Activated CD4-positive, alpha-beta T cell treated with anti-CD3 and anti-CD28 coated beads, Interleukin-2, Interleukin-6, amounts not matched to agents 100 ng/mL and 50 ng/mL, durations not matched to agents 16 hours and 8 hours (primary cell): ENCODE measurements at regions not wholly inside any gene's neighbourhood (a gene's known extent, or its start where the extent isn't known, plus 50 kb on each side); places are given as distances from the start of the nearest gene placed in this dataset.
"Not testable (repeated sequence)": the region's sequence is repeated elsewhere in the genome, so short reads cannot be mapped to it uniquely, and the experiment has no call there.

Experiments
- DNase-seq: peaks from one replicate; pipeline ENCODE4 v3.0.0-alpha.2; 2020

DNA sequence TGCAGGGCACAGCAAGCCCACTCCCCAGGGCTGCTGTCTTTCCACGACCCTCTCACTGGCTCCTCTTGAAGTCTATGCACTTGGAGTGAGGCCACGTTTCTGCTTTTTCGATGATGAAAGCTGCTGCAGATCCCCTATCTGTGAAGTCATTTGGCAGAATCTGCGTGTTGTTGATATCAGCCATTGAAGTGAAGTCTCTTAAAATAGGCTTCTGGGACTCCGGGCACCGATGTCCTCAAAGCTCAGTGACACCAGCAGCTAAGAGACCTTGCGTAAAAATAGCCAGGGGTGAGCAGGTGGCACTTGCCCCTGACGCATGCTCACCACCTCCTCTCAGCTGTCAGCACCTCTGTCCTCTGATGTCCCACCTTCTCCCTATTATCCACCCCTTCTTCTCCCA, 89.4 kb upstream of the FHL2 start:
- no peak for DNase-seq

DNA sequence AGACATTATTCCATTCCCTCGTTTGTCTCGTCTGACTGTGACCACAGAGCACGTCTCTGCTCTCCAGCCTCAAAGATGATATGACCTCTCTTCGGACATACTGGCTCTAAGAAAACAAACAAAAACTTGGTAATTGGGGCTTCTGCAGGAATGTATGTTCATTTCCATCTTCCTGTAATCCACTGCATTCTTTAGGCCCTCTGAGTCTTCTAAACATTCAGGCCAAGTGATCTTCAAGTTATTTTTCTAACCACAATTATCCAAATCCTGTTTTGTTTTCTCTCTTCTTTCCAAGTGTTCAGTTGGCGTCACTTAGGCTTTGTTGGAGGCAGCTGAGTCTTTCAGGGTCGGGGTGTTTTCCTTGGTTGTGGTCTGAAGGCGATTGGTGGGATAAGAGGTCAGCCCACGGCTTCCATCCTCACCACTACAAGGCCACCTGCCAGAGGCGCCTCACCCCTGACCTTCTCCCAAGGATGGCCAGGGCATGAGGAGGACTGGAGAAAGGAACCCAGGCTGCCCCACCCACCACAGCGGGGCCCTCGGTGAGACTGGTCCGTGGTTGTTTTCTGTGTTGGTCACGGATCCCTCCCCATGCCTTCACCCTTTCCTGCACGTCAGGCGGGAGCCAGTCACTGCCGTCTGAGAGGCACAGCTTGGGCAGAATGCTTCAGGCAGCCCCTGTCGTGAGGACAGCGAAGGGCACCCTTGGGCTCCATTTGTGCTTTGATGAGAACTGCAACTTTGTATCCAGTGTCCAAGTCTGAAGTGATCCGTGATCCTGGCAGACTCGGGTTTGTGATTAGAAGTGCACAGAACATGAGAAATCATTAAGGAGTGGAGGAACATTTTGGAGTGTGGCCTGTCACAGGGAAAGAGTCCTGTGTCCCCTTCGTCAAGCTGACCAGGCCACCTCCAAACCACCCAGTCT, 88.6 kb upstream of the FHL2 start:
- DNase-seq, result no peak

DNA sequence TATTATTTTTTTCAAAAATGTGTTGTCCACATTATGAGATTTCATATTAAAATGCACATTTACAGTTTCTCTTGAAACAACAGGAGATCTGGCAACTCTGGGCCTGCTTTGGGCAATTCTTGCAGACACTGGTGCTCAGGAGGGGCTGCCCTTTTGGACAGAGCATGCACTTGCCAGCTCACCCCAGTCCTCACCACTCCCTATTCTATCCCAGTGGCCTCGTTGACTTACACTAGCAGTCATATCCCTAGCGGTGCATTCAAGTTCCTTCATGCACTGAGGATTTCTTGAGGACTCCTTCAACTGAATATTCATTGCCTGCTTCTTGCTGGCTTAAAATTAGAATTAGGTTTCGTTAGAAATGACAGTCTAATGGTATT, 87.9 kb upstream of the FHL2 start:
- DNase-seq, result no peak

DNA sequence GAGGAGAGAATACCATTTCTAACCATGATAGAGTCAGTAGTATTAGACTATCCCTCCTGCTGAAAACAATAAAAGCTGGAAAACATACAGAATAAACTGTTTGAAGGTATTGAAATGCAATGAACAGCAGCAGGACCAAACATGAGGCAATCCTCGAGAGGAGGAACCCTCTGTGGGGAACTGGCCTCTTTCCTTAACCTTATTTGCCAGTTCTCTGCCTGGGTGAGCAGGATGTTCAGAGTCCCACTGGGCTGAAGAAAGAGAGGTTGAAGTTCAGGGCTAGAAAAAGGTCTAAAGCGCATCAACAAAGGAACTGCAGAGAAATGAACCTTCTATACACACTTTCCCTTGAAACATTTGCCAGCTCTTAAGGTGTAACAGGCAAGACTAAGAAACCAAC, 79.8 kb upstream of the FHL2 start:
- no peak for DNase-seq

DNA sequence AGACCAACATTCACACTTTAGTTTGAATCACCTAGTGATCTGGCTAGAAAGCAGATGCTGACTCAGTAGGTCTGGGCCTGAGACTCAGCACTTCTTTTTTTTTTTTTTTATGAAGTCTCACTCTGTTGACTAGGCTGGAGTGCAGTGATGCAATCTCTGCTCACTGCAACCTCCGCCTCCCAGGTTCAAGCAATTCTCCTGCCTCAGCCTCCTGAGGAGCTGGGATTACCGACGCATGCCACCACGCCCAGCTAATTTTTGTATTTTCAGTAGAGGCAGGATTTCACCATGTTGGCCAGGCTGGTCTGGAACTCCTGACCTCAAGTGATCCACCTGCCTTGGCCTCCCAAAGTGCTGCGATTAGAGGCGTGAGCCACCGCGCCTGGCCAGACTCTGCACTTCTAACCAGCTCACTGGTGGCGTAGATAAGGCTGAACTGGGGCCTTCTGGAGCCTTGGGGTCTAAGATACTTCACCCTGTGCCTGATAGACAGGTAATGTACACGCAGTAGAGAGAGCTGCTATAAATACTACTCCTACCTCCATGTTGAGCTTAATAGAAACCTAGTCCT, 78.3 kb upstream of the FHL2 start:
- DNase-seq, result not testable (repeated sequence)

DNA sequence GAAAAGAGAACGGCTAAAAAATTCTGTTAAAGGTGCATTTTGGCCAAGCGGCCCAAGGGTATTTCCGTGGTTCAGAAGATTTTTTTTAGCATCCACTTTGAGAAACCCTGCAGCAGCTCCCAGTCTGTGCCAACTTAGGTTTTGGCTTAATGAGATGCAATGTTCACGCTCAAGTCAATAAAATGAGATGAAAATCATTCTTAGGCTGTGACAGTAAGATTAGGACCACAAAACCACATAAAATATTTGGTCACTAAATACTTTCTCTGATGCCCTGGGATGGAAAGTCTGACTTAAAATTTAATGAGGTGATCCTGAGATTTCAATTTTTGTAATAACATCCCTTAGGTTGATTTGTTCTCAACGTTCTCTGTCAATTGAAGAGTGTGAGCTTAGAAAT, 74.2 kb upstream of the FHL2 start:
- no peak for DNase-seq

DNA sequence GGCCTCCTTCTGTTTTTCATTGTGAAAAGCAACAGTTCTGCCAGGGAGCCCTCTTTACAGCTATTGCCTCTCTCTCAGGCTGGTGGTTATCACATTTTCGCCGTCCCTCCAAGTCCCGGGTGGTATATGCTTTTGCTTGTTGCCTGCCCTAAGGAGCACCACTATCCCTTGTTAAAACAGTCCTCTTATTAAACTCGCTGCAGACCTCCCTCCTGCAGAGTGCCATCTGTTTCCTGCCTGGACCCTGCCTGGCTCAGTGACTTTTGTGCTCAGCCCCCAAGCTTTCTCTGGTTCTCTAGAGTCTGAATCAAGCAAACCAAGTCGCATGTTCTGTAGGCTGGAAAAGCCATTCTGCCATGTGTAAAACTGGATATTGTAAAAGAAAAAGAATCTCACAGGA, 72.1 kb upstream of the FHL2 start:
- no peak for DNase-seq

DNA sequence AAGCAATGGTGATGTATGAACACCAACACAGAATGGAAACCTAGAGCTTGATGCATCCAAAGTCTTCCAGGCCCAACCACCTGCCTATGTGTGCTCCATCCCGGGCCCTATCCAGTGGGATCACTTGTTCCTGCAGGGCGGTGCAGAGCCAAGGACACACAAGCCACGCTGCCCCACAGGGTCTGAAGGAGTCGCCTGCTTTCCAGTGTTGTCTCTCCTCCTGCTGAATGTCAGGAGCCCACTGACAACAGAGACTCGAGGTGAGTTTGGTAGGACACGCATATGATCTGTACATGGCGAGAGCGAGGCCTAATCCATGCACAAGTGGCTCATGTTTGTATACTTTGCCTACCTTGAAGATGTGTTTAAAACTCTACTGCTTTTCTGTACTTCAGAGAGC, 70.9 kb upstream of the FHL2 start:
- no peak for DNase-seq

DNA sequence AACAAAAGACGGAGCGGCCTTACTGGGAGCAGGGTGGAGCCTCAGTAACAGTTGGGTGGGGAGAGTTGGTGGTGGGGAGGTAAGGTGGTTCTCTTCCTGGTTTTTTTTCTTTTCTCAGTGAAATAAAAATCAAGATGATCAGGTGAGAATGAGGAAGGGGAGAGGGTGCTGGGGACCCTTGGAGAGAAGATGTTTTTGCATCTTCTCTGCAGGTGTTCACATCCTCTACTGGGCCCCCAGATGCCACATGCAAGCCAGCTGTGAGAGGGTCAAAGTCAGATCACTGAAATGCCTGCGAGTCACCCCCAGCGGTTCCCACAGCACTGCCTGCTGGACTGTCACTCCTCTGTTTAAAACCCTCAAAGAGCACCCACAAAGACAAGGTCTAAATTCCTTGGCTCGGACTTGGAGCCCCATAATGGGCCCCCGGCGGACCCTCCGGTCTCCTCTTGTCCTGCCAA, 69.8 kb upstream of the FHL2 start:
- DNase-seq, result no peak

DNA sequence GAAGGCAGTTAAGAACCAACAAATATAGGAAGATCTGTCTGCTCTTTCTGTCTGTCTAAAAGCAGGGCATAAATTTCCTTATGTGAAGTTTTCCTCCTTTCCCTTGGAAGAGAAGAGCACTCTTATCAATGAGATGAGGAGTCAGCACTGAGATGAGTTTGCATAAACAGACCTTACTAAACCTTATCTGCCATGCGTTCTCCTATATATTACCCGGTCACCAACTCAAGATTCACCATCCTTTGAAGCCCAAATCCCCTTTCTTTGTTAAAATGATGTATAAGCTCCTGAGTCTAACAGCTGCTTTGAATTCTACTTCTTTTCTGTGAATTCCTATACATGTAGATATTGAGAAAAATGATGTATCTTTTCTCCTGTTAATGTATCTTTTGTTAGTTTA, 65.5 kb upstream of the FHL2 start:
- DNase-seq, result no peak

DNA sequence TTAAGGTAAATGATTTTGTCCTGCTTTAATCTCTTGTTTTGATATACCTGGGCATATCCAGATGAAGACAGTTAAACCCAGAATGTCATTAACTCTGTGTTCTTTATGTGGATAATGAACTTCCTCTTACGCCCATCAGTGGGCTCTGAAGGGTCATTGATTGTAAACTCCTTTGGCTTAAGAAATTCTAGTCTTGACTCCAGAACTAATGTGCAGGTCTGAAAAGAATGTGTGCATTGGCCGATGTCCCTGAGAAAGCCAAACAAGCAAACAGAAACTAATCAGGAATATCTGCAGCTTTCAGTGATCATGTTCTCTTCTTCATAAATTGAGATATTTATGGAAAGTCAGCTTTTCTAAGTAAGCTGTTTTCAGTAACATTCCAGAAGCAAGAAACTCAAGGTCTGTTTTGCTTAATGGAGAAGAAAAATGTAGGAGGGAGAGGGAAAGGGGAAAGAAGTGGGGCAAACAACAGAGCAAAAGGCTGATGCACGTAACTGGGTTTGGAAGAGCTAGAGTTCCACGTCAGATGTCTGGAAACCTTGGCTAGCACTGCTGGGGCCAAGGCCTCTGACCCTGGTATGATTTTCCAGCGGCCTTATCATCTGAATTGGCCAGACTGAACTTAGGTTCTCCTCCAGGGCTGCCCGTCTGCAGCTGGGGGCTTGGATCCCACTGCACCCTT, 61.3 kb upstream of the FHL2 start:
- DNase-seq, result no peak

DNA sequence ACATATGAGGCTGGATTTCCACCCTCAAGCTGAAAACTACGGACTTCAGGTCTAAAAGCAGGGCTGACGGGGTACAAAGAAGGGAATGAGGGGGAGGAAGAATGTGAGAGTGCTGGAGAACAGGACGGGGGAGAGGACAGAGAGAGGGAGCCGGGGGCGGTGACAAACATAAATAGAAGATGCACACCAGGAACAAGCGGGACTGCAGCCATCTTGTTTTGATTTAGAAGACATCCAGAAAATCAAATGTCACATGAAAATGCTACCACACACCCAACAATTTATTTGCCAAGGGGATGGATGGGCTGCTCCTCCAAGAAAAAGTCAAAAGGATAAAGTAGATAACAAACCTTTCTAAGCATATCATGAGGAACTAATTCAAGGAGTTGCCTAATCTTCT, 59.2 kb upstream of the FHL2 start:
- no peak for DNase-seq

DNA sequence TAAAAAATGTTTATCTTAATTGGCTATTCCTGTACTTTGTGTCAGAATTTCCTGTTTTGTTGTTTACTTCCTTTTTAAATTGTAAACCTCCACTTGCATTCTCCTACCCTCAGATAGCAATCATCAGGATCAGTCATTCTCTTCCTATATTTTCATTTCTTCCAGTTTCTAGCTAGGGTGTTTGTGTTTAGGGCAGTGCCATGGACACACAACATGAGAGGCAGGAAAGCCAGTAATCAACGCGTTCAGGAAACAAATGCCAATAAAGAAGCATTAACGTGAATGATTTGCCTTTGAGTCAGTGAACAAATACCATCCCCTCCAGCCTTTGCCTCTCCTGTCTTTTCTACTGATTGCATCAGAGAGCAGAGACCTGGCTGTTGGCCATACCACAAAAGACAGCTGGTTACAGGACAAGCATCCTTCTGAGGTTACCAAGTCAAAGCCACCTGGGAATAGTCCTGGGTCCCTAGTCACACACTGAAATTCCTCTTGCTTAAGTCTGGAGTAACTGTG, 56.7 kb upstream of the FHL2 start:
- no peak for DNase-seq

DNA sequence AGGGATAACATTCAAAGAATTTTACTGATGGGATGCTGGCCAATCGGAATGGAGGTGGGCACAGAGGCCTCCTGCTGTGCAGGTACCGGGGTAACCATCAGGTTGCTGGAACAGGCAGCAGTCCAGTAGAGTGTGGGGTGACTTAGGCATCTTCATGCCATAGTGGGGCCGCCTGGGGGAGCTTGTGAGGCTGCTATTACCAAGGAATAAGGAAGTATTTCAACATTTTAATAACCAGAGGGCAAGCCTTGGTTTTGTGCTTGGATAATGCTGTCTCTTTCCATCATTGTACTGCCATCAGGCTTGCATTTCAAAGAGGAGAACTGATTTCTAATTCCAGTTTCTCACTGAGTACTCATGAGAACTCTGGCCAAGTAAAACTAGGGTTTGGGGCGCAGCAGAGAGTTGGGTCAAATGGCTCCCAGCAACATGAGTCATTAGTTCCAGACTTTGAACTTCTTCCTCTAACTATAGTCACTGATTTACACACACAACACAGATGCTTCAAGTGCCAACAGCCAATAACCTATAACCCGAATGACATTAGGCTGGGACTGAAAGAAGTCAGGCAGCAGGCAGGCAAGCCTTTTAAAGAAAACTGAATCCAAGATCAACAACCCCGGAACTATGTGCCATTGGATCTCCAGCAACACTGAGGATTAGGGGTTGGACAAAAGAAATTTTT, 56.1 kb upstream of the FHL2 start:
- DNase-seq, result no peak

DNA sequence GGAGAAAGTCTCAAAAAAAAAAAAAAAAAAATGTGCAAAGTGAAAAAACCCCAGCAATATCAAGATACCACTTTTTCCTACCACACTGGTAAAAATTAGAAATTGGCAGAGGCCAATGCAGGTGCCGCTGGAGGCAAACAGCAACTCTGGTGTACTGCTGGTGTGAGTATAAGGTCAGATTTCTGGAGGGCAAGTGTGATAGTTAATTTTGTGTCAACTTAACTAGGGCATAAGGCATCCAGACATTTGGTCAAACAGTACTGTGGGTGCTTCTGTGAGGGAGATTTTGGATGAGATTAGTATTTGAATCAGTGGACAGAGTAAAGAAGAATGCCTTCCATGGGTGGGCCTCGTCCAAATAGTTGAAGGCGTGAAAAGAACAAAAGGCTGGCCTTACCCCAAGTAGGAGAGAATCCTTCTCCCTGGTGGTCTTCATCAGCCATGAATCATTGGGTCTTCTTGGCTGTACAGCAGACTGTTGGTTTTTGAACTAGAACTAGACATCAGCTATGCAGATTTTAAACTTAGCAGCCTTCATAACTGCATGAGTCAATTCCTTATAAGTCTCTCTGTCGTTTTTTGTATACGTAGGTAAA, 52.8 kb upstream of the FHL2 start:
- DNase-seq, result no peak

DNA sequence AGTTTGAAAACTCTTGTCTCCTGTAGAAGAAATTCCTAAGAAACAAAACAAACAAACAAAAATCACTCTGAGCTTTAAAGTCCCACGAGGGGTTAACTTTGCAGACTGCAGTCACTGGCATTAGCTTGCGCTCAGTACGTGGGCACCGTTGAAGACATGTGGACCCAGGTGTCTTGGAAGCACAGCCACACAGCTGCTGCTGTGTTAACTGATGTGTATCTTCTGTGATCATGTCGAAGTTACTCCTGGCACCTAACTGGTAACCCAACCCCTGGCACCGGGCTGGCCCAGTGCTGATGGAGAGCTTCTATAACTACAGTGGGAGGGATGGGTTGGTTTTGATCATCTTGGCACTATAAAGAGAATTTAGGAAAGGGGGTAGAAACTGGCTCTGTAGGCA, 51.6 kb upstream of the FHL2 start:
- DNase-seq, result no peak

DNA sequence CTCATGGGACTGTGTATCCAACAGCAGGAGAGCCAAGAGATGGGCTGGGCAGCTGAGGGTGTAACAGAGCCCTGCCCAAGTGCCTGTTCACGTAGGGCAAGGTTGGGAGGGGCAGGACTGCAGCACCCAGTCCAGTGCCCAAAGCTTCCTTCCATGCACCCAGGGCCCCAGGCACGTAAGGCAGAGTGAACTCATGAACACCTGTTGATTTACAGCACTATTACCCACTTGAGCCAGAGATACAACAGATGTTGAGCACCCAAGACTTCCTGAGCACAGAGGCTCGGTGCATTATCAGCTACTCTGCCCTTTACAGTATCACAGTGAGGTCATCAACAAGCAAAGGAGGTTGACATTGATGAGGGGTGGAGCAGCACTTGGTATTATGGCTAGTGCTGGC, 50.2 kb upstream of the FHL2 start:
- no peak for DNase-seq
